ENCODE measurements at regions not wholly inside any gene's neighbourhood (a gene's known extent, or its start where the extent isn't known, plus 50 kb on each side); places are given as distances from the start of the nearest gene placed in this dataset.

- TF ChIP-seq CTCF (IDR thresholded peaks at IDR 0.05), result no peak
- no peak for TF ChIP-seq EZH2 (IDR thresholded peaks at IDR 0.05; ENCODE audit: borderline replicate concordance, insufficient read depth, low read depth, low read length, poor library complexity, severe bottlenecking)
Measured at GRCh38 chr15:31803388-31803884, 226.9 kb upstream of the CHRNA7 start.

Data from B cell (primary cell).